ENCODE measurements at regions not wholly inside any gene's neighbourhood (a gene's known extent, or its start where the extent isn't known, plus 50 kb on each side); places are given as distances from the start of the nearest gene placed in this dataset.

GRCh38 chr7:68440866-68441265 lies 1157.4 kb upstream of the AUTS2 start:
- TF ChIP-seq CTCF (IDR thresholded peaks at IDR 0.05): no peak
- TF ChIP-seq EP300 (IDR thresholded peaks at IDR 0.05): no peak
- no peak for TF ChIP-seq POLR2AphosphoS5 (IDR thresholded peaks at IDR 0.05)
- TF ChIP-seq POLR2A (IDR thresholded peaks at IDR 0.05): no peak
- no peak overlapping the region for H3K4me3 ChIP-seq
- 24 to 35% methylated on average over 5 to 6 of the region's 6 CpGs for WGBS, 2 donors (ENCODE audit: low coverage in 1 of 2)
- no peaks in the 10 kb centered on the region for H3K9me3 ChIP-seq
- no peaks in the 10 kb centered on the region for H3K27me3 ChIP-seq
- no peaks in the 10 kb centered on the region for H3K36me3 ChIP-seq
- no peak for ATAC-seq
- H3K27ac ChIP-seq: no peak overlapping the region
- no peaks in the 10 kb centered on the region for H3K4me1 ChIP-seq

- Histone ChIP-seq H3K4me1 (no peaks in the 10 kb centered on the region), H3K9me3 (no peaks in the 10 kb centered on the region), H3K36me3 (no peaks in the 10 kb centered on the region), H3K27ac (no peak overlapping the region), H3K4me3 (no peak overlapping the region), H3K27me3 (no peaks in the 10 kb centered on the region)
- no peak for ATAC-seq
- TF ChIP-seq POLR2AphosphoS5 (IDR thresholded peaks at IDR 0.05) (no peak), CTCF (IDR thresholded peaks at IDR 0.05) (no peak), POLR2A (IDR thresholded peaks at IDR 0.05) (no peak), EP300 (IDR thresholded peaks at IDR 0.05) (no peak)
- WGBS, 2 donors (ENCODE audit: low coverage in 1 of 2): 78 to 85% methylated on average over 6 to 8 of the region's 8 CpGs
Observed at GRCh38 chr7:68441645-68442044, 1156.6 kb upstream of the AUTS2 start.

DNA sequence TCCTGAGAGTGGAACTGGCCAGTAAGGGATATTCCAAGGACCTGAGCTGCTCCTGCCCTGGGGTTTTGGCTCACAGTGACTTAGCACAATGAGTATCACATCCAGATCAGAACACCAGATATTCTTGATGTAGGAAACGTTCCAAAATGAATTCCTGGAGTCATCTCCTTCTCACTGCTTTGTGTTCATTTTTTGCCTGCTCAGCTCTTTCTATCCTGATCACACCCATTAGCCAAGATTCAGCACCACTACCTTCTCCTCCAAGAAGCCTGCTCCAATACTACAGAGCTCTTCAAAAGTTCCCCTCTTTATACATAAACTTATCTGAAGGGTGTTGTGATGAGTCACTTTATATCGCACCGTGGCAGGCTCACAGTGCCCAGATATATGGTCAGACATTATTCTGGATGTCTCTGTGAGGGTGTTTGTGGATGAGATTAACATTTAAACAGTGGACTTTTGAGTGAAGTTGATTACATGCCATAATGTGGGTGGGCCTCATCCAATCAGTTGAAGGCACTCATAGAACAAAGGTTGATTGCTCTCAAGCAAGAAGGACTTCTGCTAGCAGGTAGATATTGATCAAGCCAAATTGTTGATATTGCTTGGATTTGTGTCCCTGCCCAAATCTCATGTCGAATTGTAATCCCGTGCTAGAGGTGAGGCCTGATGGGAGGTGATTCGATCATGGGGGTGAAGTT lies 1155.2 kb upstream of the AUTS2 start:
- Histone ChIP-seq H3K4me3 (no peak overlapping the region), H3K27me3 (no peaks in the 10 kb centered on the region), H3K36me3 (no peaks in the 10 kb centered on the region), H3K27ac (no peak overlapping the region), H3K4me1 (no peaks in the 10 kb centered on the region), H3K9me3 (no peaks in the 10 kb centered on the region)
- 78 to 81% methylated on average over 3 to 6 of the region's 6 CpGs for WGBS, 2 donors (ENCODE audit: low coverage in 1 of 2)
- no peak for ATAC-seq
- TF ChIP-seq POLR2AphosphoS5 (IDR thresholded peaks at IDR 0.05): no peak
- no peak for TF ChIP-seq EP300 (IDR thresholded peaks at IDR 0.05)
- TF ChIP-seq POLR2A (IDR thresholded peaks at IDR 0.05): no peak
- no peak for TF ChIP-seq CTCF (IDR thresholded peaks at IDR 0.05)

DNA sequence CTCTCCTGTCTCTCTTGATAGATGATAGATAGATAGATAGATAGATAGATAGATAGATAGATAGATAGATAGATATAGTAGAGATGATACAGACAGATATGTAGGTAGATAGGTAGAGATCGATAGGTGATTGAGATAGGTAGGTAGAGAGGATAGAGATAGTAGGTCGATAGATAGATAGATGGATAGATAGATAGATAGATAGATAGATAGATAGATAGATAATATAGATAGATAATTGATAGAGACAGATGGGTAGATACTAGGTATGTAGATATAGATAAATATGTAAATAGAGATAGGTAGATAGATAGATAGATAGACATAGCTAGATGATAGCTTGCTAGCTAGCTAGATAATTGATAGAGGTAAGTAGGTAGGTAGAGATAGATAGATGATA lies 1154.2 kb upstream of the AUTS2 start:
- Histone ChIP-seq H3K36me3 (no peaks in the 10 kb centered on the region), H3K4me3 (no peak overlapping the region), H3K9me3 (no peaks in the 10 kb centered on the region), H3K4me1 (no peaks in the 10 kb centered on the region), H3K27ac (no peak overlapping the region), H3K27me3 (no peaks in the 10 kb centered on the region)
- TF ChIP-seq CTCF (IDR thresholded peaks at IDR 0.05) (no peak), POLR2A (IDR thresholded peaks at IDR 0.05) (no peak), POLR2AphosphoS5 (IDR thresholded peaks at IDR 0.05) (no peak)
- WGBS, 2 donors (ENCODE audit: low coverage in 1 of 2): 80 to 93% methylated on average over 2 of the region's 2 CpGs
- ATAC-seq: no peak

DNA sequence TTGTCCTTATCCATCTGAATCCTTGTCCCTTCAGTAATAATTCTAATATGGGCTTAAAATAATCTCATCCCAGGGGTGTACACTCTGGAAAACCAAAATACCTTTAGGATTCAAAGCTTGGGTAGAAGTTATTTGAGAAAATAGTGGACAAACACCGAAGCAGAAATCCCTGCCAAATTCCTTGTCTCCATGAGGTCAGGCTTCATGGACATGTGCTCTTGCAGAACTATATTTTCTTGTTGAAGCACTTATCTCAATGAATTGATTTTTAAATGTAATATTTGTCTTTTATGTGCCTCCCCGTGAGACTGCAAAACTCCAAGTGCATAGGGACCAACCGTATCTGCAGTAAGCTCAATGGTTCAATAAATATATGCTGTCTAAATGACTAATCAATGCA lies 1153.3 kb upstream of the AUTS2 start:
- Histone ChIP-seq H3K4me3 (no peak overlapping the region), H3K9me3 (no peaks in the 10 kb centered on the region), H3K27me3 (no peaks in the 10 kb centered on the region), H3K27ac (no peak overlapping the region), H3K4me1 (no peaks in the 10 kb centered on the region), H3K36me3 (no peaks in the 10 kb centered on the region)
- 81 to 88% methylated on average over 1 to 3 of the region's 3 CpGs for WGBS, 2 donors (ENCODE audit: low coverage in 1 of 2)
- TF ChIP-seq POLR2AphosphoS5 (IDR thresholded peaks at IDR 0.05) (no peak), POLR2A (IDR thresholded peaks at IDR 0.05) (no peak)
- no peak for ATAC-seq

Data from gastroesophageal sphincter (tissue), 4 donors.